SK-N-MC (cell line): ENCODE measurements at regions not wholly inside any gene's neighbourhood (a gene's known extent, or its start where the extent isn't known, plus 50 kb on each side); places are given as distances from the start of the nearest gene placed in this dataset.

Source experiments
- DNase-seq: peaks from one replicate; pipeline ENCODE4 v3.0.0-alpha.2; 2011; ENCODE audit warnings: low read depth, low spot score
- H3K27ac ChIP-seq: fragments of 200-600 bp; sonication (generic); 2 replicates; pipeline ENCODE4 v1.5.1; 2016; ENCODE audit warnings: mixed run types
- H3K36me3 ChIP-seq: fragments of 200-600 bp; sonication (generic); 2 replicates; pipeline ENCODE4 v1.6.1; 2017; ENCODE audit warnings: antibody characterized with exemption, low read length, mixed read lengths; ENCODE audit not compliant: insufficient read depth
- H3K4me3 ChIP-seq: fragments of 200-600 bp; sonication (generic); 2 replicates; pipeline ENCODE4 v1.5.1; 2016
- H3K9ac ChIP-seq: fragments of 200-600 bp; sonication (generic); 2 replicates; pipeline ENCODE4 v1.8.0; 2017; ENCODE audit warnings: mixed run types, mixed read lengths; ENCODE audit not compliant: insufficient read length
- H3K9me3 ChIP-seq: fragments of 200-600 bp; sonication (generic); 2 replicates; pipeline ENCODE4 v1.6.1; 2017; ENCODE audit warnings: low read depth, mild to moderate bottlenecking, antibody characterized with exemption, low read length, moderate library complexity, mixed read lengths
- EZH2 ChIP-seq: fragments of 200-600 bp; sonication (generic); IDR thresholded peaks from one replicate; pipeline ENCODE4 v1.6.1; 2017; ENCODE audit warnings: antibody characterized with exemption
- FOXP2 ChIP-seq: optimal IDR thresholded peaks from 2 replicates; pipeline ENCODE3; 2011; ENCODE audit warnings: mild to moderate bottlenecking, moderate library complexity; ENCODE audit not compliant: insufficient read depth; ENCODE audit errors: extremely low read length, control extremely low read depth
- POLR2AphosphoS5 ChIP-seq: IDR thresholded peaks from 2 replicates; pipeline ENCODE4 v1.6.1; 2012; ENCODE audit warnings: mild to moderate bottlenecking, low read depth, low read length, borderline replicate concordance

GRCh38 chr4:34731070-34731469 is 1513.2 kb downstream of the ARAP2 start:
- H3K4me3 ChIP-seq = no peak overlapping the region
- no peaks in the 10 kb centered on the region for H3K9me3 ChIP-seq
- no peaks in the 10 kb centered on the region for H3K36me3 ChIP-seq
- H3K27ac ChIP-seq = no peak overlapping the region
- TF ChIP-seq FOXP2 = no peak
- TF ChIP-seq EZH2 = no peak
- TF ChIP-seq POLR2AphosphoS5 = no peak
- H3K9ac ChIP-seq = no peak overlapping the region
- DNase-seq = no peak

- Histone ChIP-seq H3K9me3 (no peaks in the 10 kb centered on the region), H3K27ac (no peak overlapping the region), H3K36me3 (no peaks in the 10 kb centered on the region), H3K9ac (no peak overlapping the region), H3K4me3 (no peak overlapping the region)
- TF ChIP-seq EZH2 = no peak
- no peak for TF ChIP-seq POLR2AphosphoS5
- no peak for TF ChIP-seq FOXP2
- no peak for DNase-seq
These were observed 1512.0 kb downstream of the ARAP2 start for GRCh38 chr4:34732176-34732950.

GRCh38 chr4:34733185-34733941 is 1511.0 kb downstream of the ARAP2 start:
- no peak overlapping the region for H3K9ac ChIP-seq
- H3K27ac ChIP-seq = no peak overlapping the region
- no peaks in the 10 kb centered on the region for H3K9me3 ChIP-seq
- DNase-seq = no peak
- no peak overlapping the region for H3K4me3 ChIP-seq
- TF ChIP-seq POLR2AphosphoS5 (no peak), FOXP2 (no peak), EZH2 (no peak)
- no peaks in the 10 kb centered on the region for H3K36me3 ChIP-seq

- TF ChIP-seq POLR2AphosphoS5 (no peak), FOXP2 (no peak), EZH2 (no peak)
- no peaks in the 10 kb centered on the region for H3K36me3 ChIP-seq
- H3K9me3 ChIP-seq = no peaks in the 10 kb centered on the region
- DNase-seq = no peak
- no peak overlapping the region for H3K27ac ChIP-seq
- H3K4me3 ChIP-seq = no peak overlapping the region
- no peak overlapping the region for H3K9ac ChIP-seq
These were observed 1477.4 kb downstream of the ARAP2 start for GRCh38 chr4:34766935-34767334.

GRCh38 chr4:34767407-34767806 is 1476.9 kb downstream of the ARAP2 start:
- no peak for TF ChIP-seq POLR2AphosphoS5
- no peak for TF ChIP-seq EZH2
- H3K36me3 ChIP-seq = no peaks in the 10 kb centered on the region
- H3K4me3 ChIP-seq = no peak overlapping the region
- H3K27ac ChIP-seq = no peak overlapping the region
- no peak for DNase-seq
- H3K9me3 ChIP-seq = no peaks in the 10 kb centered on the region
- H3K9ac ChIP-seq = no peak overlapping the region

- H3K36me3 ChIP-seq = no peaks in the 10 kb centered on the region
- no peak for DNase-seq
- TF ChIP-seq EZH2 = no peak
- TF ChIP-seq FOXP2 = no peak
- TF ChIP-seq POLR2AphosphoS5 = no peak
- H3K4me3 ChIP-seq = no peak overlapping the region
- H3K27ac ChIP-seq = no peak overlapping the region
- H3K9me3 ChIP-seq = no peaks in the 10 kb centered on the region
- no peak overlapping the region for H3K9ac ChIP-seq
These were observed 1472.7 kb downstream of the ARAP2 start for GRCh38 chr4:34771632-34772031.

GRCh38 chr4:34790131-34790530 is 1454.2 kb downstream of the ARAP2 start:
- Histone ChIP-seq H3K27ac (no peak overlapping the region), H3K9ac (no peak overlapping the region), H3K36me3 (no peaks in the 10 kb centered on the region), H3K4me3 (no peak overlapping the region), H3K9me3 (no peaks in the 10 kb centered on the region)
- TF ChIP-seq EZH2 (no peak), FOXP2 (no peak), POLR2AphosphoS5 (no peak)
- no peak for DNase-seq

- no peaks in the 10 kb centered on the region for H3K36me3 ChIP-seq
- H3K9ac ChIP-seq = no peak overlapping the region
- no peak for DNase-seq
- no peak overlapping the region for H3K4me3 ChIP-seq
- TF ChIP-seq EZH2 (no peak), POLR2AphosphoS5 (no peak), FOXP2 (no peak)
- no peaks in the 10 kb centered on the region for H3K9me3 ChIP-seq
- H3K27ac ChIP-seq = no peak overlapping the region
These were observed 1453.1 kb downstream of the ARAP2 start for GRCh38 chr4:34791209-34791608.

GRCh38 chr4:34800953-34801352 is 1443.4 kb downstream of the ARAP2 start:
- Histone ChIP-seq H3K27ac (no peak overlapping the region), H3K9me3 (no peaks in the 10 kb centered on the region), H3K9ac (no peak overlapping the region), H3K4me3 (no peak overlapping the region), H3K36me3 (no peaks in the 10 kb centered on the region)
- TF ChIP-seq EZH2 = no peak
- DNase-seq = no peak
